Fibroblast of lung (primary cell): ENCODE measurements at regions not wholly inside any gene's neighbourhood (a gene's known extent, or its start where the extent isn't known, plus 50 kb on each side); places are given as distances from the start of the nearest gene placed in this dataset.

Source experiments
- DNase-seq, 2 donors: peaks; one replicate each; pipeline versions ENCODE4 v3.0.0 to v3.0.0-alpha.2; 2010; ENCODE audit warnings: low read depth in 2 of 2
- H2AFZ ChIP-seq: 2 replicates; pipeline ENCODE4 v1.5.1; 2012; ENCODE audit warnings: low read length, control low read depth, inconsistent platforms
- H3K27ac ChIP-seq: 2 replicates; pipeline ENCODE4 v1.5.1; 2011; ENCODE audit warnings: low read length, control low read depth; ENCODE audit not compliant: insufficient read depth
- H3K27me3 ChIP-seq: 2 replicates; pipeline ENCODE4 v1.5.1; 2011; ENCODE audit warnings: mild to moderate bottlenecking, low read length; ENCODE audit not compliant: control insufficient read depth, insufficient read depth
- H3K36me3 ChIP-seq: 2 replicates; pipeline ENCODE4 v1.5.1; 2011; ENCODE audit warnings: low read length; ENCODE audit not compliant: control insufficient read depth, insufficient read depth
- H3K4me1 ChIP-seq: 2 replicates; pipeline ENCODE4 v1.5.1; 2011; ENCODE audit warnings: low read length; ENCODE audit not compliant: control insufficient read depth, insufficient read depth; ENCODE audit errors: extremely low read depth
- H3K4me2 ChIP-seq: 2 replicates; pipeline ENCODE4 v1.5.1; 2011; ENCODE audit warnings: low read length, control low read depth; ENCODE audit not compliant: insufficient read depth; ENCODE audit errors: extremely low read depth
- H3K4me3 ChIP-seq, 4 experiments: fragments of 200-600 bp in 1 of 4; sonication (generic) in 1 of 4; replicated peaks in 1 of 4; 2 replicates each; pipeline ENCODE4 v1.5.1; 2011 to 2016; ENCODE audit warnings: low read length in 4 of 4, low read depth in 3 of 4, mild to moderate bottlenecking in 3 of 4, control low read depth in 2 of 4, inconsistent platforms in 1 of 4, mixed read lengths in 1 of 4; ENCODE audit not compliant: insufficient read depth in 1 of 4; ENCODE audit errors: control extremely low read depth in 1 of 4
- H3K79me2 ChIP-seq: 2 replicates; pipeline ENCODE4 v1.5.1; 2012; ENCODE audit warnings: mild to moderate bottlenecking, low read length, inconsistent platforms; ENCODE audit not compliant: control insufficient read depth, insufficient read depth
- H3K9ac ChIP-seq: 2 replicates; pipeline ENCODE4 v1.5.1; 2011; ENCODE audit warnings: mild to moderate bottlenecking, low read length, control low read depth; ENCODE audit not compliant: insufficient read depth
- H3K9me3 ChIP-seq: 2 replicates; pipeline ENCODE4 v1.5.1; 2012; ENCODE audit warnings: low read depth, low read length; ENCODE audit not compliant: control insufficient read depth, insufficient read depth
- H4K20me1 ChIP-seq: 2 replicates; pipeline ENCODE4 v1.5.1; 2011; ENCODE audit warnings: low read length; ENCODE audit not compliant: control insufficient read depth, insufficient read depth; ENCODE audit errors: extremely low read depth
- CTCF ChIP-seq, 2 donors: IDR thresholded peaks in 1 of 2; conservative IDR thresholded peaks in 1 of 2; 1 replicate in 1 of 2; 2 replicates in 1 of 2; pipeline ENCODE4 v1.5.1; 2011 to 2012; ENCODE audit warnings: low read length in 2 of 2, control low read depth in 1 of 2, inconsistent platforms in 1 of 2, low read depth in 1 of 2, mild to moderate bottlenecking in 1 of 2
- EZH2 ChIP-seq: IDR thresholded peaks from 2 replicates; pipeline ENCODE4 v1.5.1; 2012; ENCODE audit warnings: low read length, control low read depth, mild to moderate bottlenecking; ENCODE audit errors: missing control alignments

- Histone ChIP-seq H3K36me3 (no peaks in the 10 kb centered on the region), H2AFZ (no peak overlapping the region)
- TF ChIP-seq CTCF (conservative IDR thresholded peaks at IDR 0.05 in 1 of 2, IDR thresholded peaks at IDR 0.05 in 1 of 2; ENCODE audit: low read depth in 1 of 2, low read length in 2 of 2) (no peak), EZH2 (no peak)
Measured at GRCh38 chr9:20054734-20055133, 265.9 kb upstream of the SLC24A2 start.

GRCh38 chr9:20048985-20049384 is 260.1 kb upstream of the SLC24A2 start:
- H4K20me1 ChIP-seq: no peaks in the 10 kb centered on the region
- H3K9me3 ChIP-seq: no peaks in the 10 kb centered on the region
- no peak overlapping the region for H3K4me2 ChIP-seq
- H3K36me3 ChIP-seq: no peaks in the 10 kb centered on the region
- H2AFZ ChIP-seq: no peak overlapping the region
- no peak for DNase-seq
- no peaks in the 10 kb centered on the region for H3K4me1 ChIP-seq
- no peak overlapping the region for H3K9ac ChIP-seq
- no peaks in the 10 kb centered on the region for H3K79me2 ChIP-seq
- no peaks in the 10 kb centered on the region for H3K27me3 ChIP-seq
- no peak overlapping the region for H3K27ac ChIP-seq
- H3K4me3 ChIP-seq: no peak overlapping the region
- TF ChIP-seq EZH2 (no peak), CTCF (conservative IDR thresholded peaks at IDR 0.05 in 1 of 2, IDR thresholded peaks at IDR 0.05 in 1 of 2; ENCODE audit: low read depth in 1 of 2, low read length in 2 of 2) (no peak)

More at GRCh38 chr9:20054734-20055133, 265.9 kb upstream of the SLC24A2 start:
- no peak overlapping the region for H3K9ac ChIP-seq
- DNase-seq: no peak
- no peaks in the 10 kb centered on the region for H4K20me1 ChIP-seq
- no peaks in the 10 kb centered on the region for H3K27me3 ChIP-seq
- no peaks in the 10 kb centered on the region for H3K79me2 ChIP-seq
- no peaks in the 10 kb centered on the region for H3K9me3 ChIP-seq
- H3K4me3 ChIP-seq: no peak overlapping the region
- H3K4me2 ChIP-seq: no peak overlapping the region
- no peaks in the 10 kb centered on the region for H3K4me1 ChIP-seq
- no peak overlapping the region for H3K27ac ChIP-seq

GRCh38 chr9:20048437-20048836 is 259.6 kb upstream of the SLC24A2 start:
- Histone ChIP-seq H4K20me1 (no peaks in the 10 kb centered on the region), H3K9ac (no peak overlapping the region), H3K9me3 (no peaks in the 10 kb centered on the region), H3K4me1 (no peaks in the 10 kb centered on the region), H3K4me3 (no peak overlapping the region), H3K27ac (no peak overlapping the region), H3K4me2 (no peak overlapping the region), H3K79me2 (no peaks in the 10 kb centered on the region), H3K36me3 (no peaks in the 10 kb centered on the region), H3K27me3 (no peaks in the 10 kb centered on the region), H2AFZ (no peak overlapping the region)
- no peak for DNase-seq
- no peak for TF ChIP-seq EZH2
- TF ChIP-seq CTCF (conservative IDR thresholded peaks at IDR 0.05 in 1 of 2, IDR thresholded peaks at IDR 0.05 in 1 of 2; ENCODE audit: low read depth in 1 of 2, low read length in 2 of 2): no peak
